Esophagus muscularis mucosa (tissue), 3 donors: ENCODE measurements at regions not wholly inside any gene's neighbourhood (a gene's known extent, or its start where the extent isn't known, plus 50 kb on each side); places are given as distances from the start of the nearest gene placed in this dataset.

Experiments used
- CTCF ChIP-seq, 3 experiments: fragments of 200-600 bp in 2 of 3; fragments of 450-650 bp in 1 of 3; sonication (generic) in 2 of 3; IDR thresholded peaks; one replicate each; pipeline ENCODE4 v1.5.1; 2017 to 2019; ENCODE audit warnings: antibody characterized with exemption in 3 of 3, mild to moderate bottlenecking in 2 of 3, moderate library complexity in 1 of 3
- POLR2A ChIP-seq: fragments of 450-650 bp; IDR thresholded peaks from one replicate; pipeline ENCODE4 v1.6.1; 2017; ENCODE audit warnings: antibody characterized with exemption, moderate library complexity, mild to moderate bottlenecking, low read depth

- TF ChIP-seq CTCF (IDR thresholded peaks at IDR 0.05) (no peak), POLR2A (no peak)
Observed at GRCh38 chr3:117735481-117736101, 1026.0 kb downstream of the TUSC7 start.
